DOHH2 (cell line): ENCODE measurements at regions not wholly inside any gene's neighbourhood (a gene's known extent, or its start where the extent isn't known, plus 50 kb on each side); places are given as distances from the start of the nearest gene placed in this dataset.

ENCODE experiments used
- H3F3A ChIP-seq: fragments of 200-600 bp; sonication (generic), shearing (Covaris generic); 2 replicates; pipeline ENCODE4 v1.6.0; 2016; ENCODE audit warnings: antibody characterized with exemption, mild to moderate bottlenecking; ENCODE audit not compliant: control insufficient read depth, insufficient read depth
- H3K27ac ChIP-seq: fragments of 200-600 bp; sonication (generic); 2 replicates; pipeline ENCODE4 v1.5.1; 2014; ENCODE audit warnings: low read depth, mild to moderate bottlenecking, low read length, moderate library complexity
- H3K27me3 ChIP-seq: fragments of 200-600 bp; sonication (generic); 2 replicates; pipeline ENCODE4 v1.6.1; 2014; ENCODE audit warnings: mild to moderate bottlenecking, low read length, mixed read lengths; ENCODE audit not compliant: control insufficient read depth
- H3K36me3 ChIP-seq: fragments of 200-600 bp; sonication (generic); 2 replicates; pipeline ENCODE4 v1.6.1; 2014; ENCODE audit warnings: mild to moderate bottlenecking, low read length, moderate library complexity, mixed read lengths; ENCODE audit not compliant: control insufficient read depth
- H3K4me1 ChIP-seq: fragments of 200-600 bp; sonication (generic); 2 replicates; pipeline ENCODE4 v1.6.1; 2014; ENCODE audit warnings: mild to moderate bottlenecking, low read length, mixed read lengths; ENCODE audit not compliant: control insufficient read depth
- H3K4me2 ChIP-seq: fragments of 200-600 bp; sonication (generic); 2 replicates; pipeline ENCODE4 v1.6.0; 2014; ENCODE audit warnings: mild to moderate bottlenecking, low read length, moderate library complexity
- H3K4me3 ChIP-seq: fragments of 200-600 bp; sonication (generic); 2 replicates; pipeline ENCODE4 v1.5.1; 2014; ENCODE audit warnings: mild to moderate bottlenecking, low read length, mixed read lengths
- H3K79me2 ChIP-seq: fragments of 200-600 bp; sonication (generic); 2 replicates; pipeline ENCODE4 v1.6.1; 2014; ENCODE audit warnings: mild to moderate bottlenecking, low read length, mixed read lengths; ENCODE audit not compliant: control insufficient read depth
- H3K9me2 ChIP-seq: fragments of 200-600 bp; sonication (generic); replicated peaks from 2 replicates; pipeline ENCODE4 v1.6.1; 2014; ENCODE audit warnings: mild to moderate bottlenecking, low read length, mixed read lengths; ENCODE audit not compliant: control insufficient read depth
- H3K9me3 ChIP-seq: fragments of 200-600 bp; sonication (generic); 2 replicates; pipeline ENCODE4 v1.6.1; 2014; ENCODE audit warnings: antibody characterized with exemption, low read length, mixed read lengths; ENCODE audit not compliant: control insufficient read depth, insufficient read depth
- H4K20me1 ChIP-seq: fragments of 200-600 bp; sonication (generic); 2 replicates; pipeline ENCODE4 v1.6.0; 2014; ENCODE audit warnings: low read depth, mild to moderate bottlenecking, antibody characterized with exemption, low read length, moderate library complexity; ENCODE audit not compliant: control insufficient read depth, insufficient read depth
- EZH2phosphoT487 ChIP-seq: fragments of 200-600 bp; sonication (generic); IDR thresholded peaks from 2 replicates; pipeline ENCODE4 v1.6.1; 2017; ENCODE audit warnings: borderline replicate concordance, mild to moderate bottlenecking, antibody characterized with exemption, low read length, moderate library complexity, mixed read lengths
- TF ChIP-seq, protein P1 (sequence below): fragments of 200-600 bp; sonication (generic); IDR thresholded peaks from one replicate; pipeline ENCODE4 v1.5.1; 2014; ENCODE audit warnings: antibody characterized with exemption, mild to moderate bottlenecking, low read depth, low read length; ENCODE audit not compliant: poor library complexity, severe bottlenecking

GRCh38 chr5:125171641-125172040 lies 425.2 kb upstream of the ZNF608 start:
- Histone ChIP-seq H3K4me1 (no peaks in the 10 kb centered on the region), H3K27me3 (no peaks in the 10 kb centered on the region), H3K36me3 (no peaks in the 10 kb centered on the region), H3F3A (no peaks in the 10 kb centered on the region), H3K4me3 (no peak overlapping the region), H3K9me2 (no peaks in the 10 kb centered on the region), H3K4me2 (no peak overlapping the region), H3K79me2 (no peaks in the 10 kb centered on the region), H4K20me1 (no peaks in the 10 kb centered on the region), H3K27ac (no peak overlapping the region), H3K9me3 (no peaks in the 10 kb centered on the region)
- TF ChIP-seq EZH2phosphoT487 = no peak
- TF ChIP-seq, protein P1, sequence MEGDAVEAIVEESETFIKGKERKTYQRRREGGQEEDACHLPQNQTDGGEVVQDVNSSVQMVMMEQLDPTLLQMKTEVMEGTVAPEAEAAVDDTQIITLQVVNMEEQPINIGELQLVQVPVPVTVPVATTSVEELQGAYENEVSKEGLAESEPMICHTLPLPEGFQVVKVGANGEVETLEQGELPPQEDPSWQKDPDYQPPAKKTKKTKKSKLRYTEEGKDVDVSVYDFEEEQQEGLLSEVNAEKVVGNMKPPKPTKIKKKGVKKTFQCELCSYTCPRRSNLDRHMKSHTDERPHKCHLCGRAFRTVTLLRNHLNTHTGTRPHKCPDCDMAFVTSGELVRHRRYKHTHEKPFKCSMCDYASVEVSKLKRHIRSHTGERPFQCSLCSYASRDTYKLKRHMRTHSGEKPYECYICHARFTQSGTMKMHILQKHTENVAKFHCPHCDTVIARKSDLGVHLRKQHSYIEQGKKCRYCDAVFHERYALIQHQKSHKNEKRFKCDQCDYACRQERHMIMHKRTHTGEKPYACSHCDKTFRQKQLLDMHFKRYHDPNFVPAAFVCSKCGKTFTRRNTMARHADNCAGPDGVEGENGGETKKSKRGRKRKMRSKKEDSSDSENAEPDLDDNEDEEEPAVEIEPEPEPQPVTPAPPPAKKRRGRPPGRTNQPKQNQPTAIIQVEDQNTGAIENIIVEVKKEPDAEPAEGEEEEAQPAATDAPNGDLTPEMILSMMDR = no peak

- H3K4me1 ChIP-seq = no peaks in the 10 kb centered on the region
- H3K27me3 ChIP-seq = no peaks in the 10 kb centered on the region
- no peak overlapping the region for H3K27ac ChIP-seq
- H3F3A ChIP-seq = no peaks in the 10 kb centered on the region
- H3K79me2 ChIP-seq = no peaks in the 10 kb centered on the region
- TF ChIP-seq, protein P1 = no peak
- no peak for TF ChIP-seq EZH2phosphoT487
- no peak overlapping the region for H3K4me3 ChIP-seq
- H3K36me3 ChIP-seq = no peaks in the 10 kb centered on the region
- H3K9me2 ChIP-seq = no peaks in the 10 kb centered on the region
- no peaks in the 10 kb centered on the region for H3K9me3 ChIP-seq
- no peak overlapping the region for H3K4me2 ChIP-seq
- H4K20me1 ChIP-seq = no peaks in the 10 kb centered on the region
These were observed 429.0 kb upstream of the ZNF608 start for GRCh38 chr5:125175348-125176004.

- Histone ChIP-seq H3K79me2 (no peaks in the 10 kb centered on the region), H3K27ac (no peak overlapping the region), H4K20me1 (no peaks in the 10 kb centered on the region), H3K9me2 (no peaks in the 10 kb centered on the region), H3F3A (no peaks in the 10 kb centered on the region), H3K36me3 (no peaks in the 10 kb centered on the region), H3K4me3 (no peak overlapping the region), H3K9me3 (no peaks in the 10 kb centered on the region), H3K27me3 (no peaks in the 10 kb centered on the region), H3K4me2 (no peak overlapping the region), H3K4me1 (no peaks in the 10 kb centered on the region)
- TF ChIP-seq, protein P1 = no peak
- TF ChIP-seq EZH2phosphoT487 = no peak
These were observed 429.6 kb upstream of the ZNF608 start for GRCh38 chr5:125176005-125176390.
